NCI-H226 (cell line): ENCODE measurements at regions not wholly inside any gene's neighbourhood (a gene's known extent, or its start where the extent isn't known, plus 50 kb on each side); places are given as distances from the start of the nearest gene placed in this dataset.

Experiments used
- DNase-seq: peaks from one replicate; pipeline ENCODE4 v3.0.0-alpha.2; 2015

- DNase-seq, result no peak
These were observed 187.4 kb downstream of the MN1 start for GRCh38 chr22:27614006-27614649.

- no peak for DNase-seq
These were observed 186.9 kb downstream of the MN1 start for GRCh38 chr22:27614650-27615007.

- DNase-seq, result no peak
These were observed 186.1 kb downstream of the MN1 start for GRCh38 chr22:27615408-27615807.

- DNase-seq, result no peak
These were observed 185.5 kb downstream of the MN1 start for GRCh38 chr22:27616033-27616432.

- DNase-seq, result no peak
These were observed 184.2 kb downstream of the MN1 start for GRCh38 chr22:27617214-27617881.

GRCh38 chr22:27620367-27621154, 181.0 kb downstream of the MN1 start:
- no peak for DNase-seq

- no peak for DNase-seq
These were observed 180.0 kb downstream of the MN1 start for GRCh38 chr22:27621486-27622070.

GRCh38 chr22:27624042-27624441, 177.5 kb downstream of the MN1 start:
- DNase-seq, result no peak

- DNase-seq, result no peak
These were observed 176.9 kb downstream of the MN1 start for GRCh38 chr22:27624705-27625104.

- DNase-seq, result no peak
These were observed 175.5 kb downstream of the MN1 start for GRCh38 chr22:27625769-27626674.

GRCh38 chr22:27626675-27627443, 174.7 kb downstream of the MN1 start:
- no peak for DNase-seq

GRCh38 chr22:27627444-27627833, 174.1 kb downstream of the MN1 start:
- no peak for DNase-seq

- DNase-seq, result no peak
These were observed 173.7 kb downstream of the MN1 start for GRCh38 chr22:27627901-27628300.

GRCh38 chr22:27628341-27628740, 173.2 kb downstream of the MN1 start:
- no peak for DNase-seq

GRCh38 chr22:27628891-27629631, 172.5 kb downstream of the MN1 start:
- DNase-seq, result no peak

- no peak for DNase-seq
These were observed 171.5 kb downstream of the MN1 start for GRCh38 chr22:27629908-27630673.

GRCh38 chr22:27630754-27631153, 170.8 kb downstream of the MN1 start:
- DNase-seq, result no peak

GRCh38 chr22:27631641-27632040, 169.9 kb downstream of the MN1 start:
- DNase-seq, result no peak

GRCh38 chr22:27632451-27633295, 168.9 kb downstream of the MN1 start:
- no peak for DNase-seq
